Fibroblast of pulmonary artery (primary cell): ENCODE measurements at regions not wholly inside any gene's neighbourhood (a gene's known extent, or its start where the extent isn't known, plus 50 kb on each side); places are given as distances from the start of the nearest gene placed in this dataset.

ENCODE experiments used
- DNase-seq: peaks from one replicate; pipeline ENCODE4 v3.0.0-alpha.2; 2010; ENCODE audit warnings: low read depth
- H3K4me3 ChIP-seq: replicated peaks from 2 replicates; pipeline ENCODE4 v1.5.1; 2011; ENCODE audit warnings: low read depth, mild to moderate bottlenecking, control low read depth, low read length, moderate library complexity
- TF ChIP-seq, protein P1 (sequence below): IDR thresholded peaks from 2 replicates; pipeline ENCODE4 v1.5.1; 2011; ENCODE audit warnings: mild to moderate bottlenecking, control low read depth, low read length, inconsistent platforms; ENCODE audit errors: missing control alignments

GRCh38 chr12:40581889-40582288 is 110.3 kb upstream of the CNTN1 start:
- no peak for DNase-seq
- H3K4me3 ChIP-seq = no peak overlapping the region
- TF ChIP-seq, protein P1, sequence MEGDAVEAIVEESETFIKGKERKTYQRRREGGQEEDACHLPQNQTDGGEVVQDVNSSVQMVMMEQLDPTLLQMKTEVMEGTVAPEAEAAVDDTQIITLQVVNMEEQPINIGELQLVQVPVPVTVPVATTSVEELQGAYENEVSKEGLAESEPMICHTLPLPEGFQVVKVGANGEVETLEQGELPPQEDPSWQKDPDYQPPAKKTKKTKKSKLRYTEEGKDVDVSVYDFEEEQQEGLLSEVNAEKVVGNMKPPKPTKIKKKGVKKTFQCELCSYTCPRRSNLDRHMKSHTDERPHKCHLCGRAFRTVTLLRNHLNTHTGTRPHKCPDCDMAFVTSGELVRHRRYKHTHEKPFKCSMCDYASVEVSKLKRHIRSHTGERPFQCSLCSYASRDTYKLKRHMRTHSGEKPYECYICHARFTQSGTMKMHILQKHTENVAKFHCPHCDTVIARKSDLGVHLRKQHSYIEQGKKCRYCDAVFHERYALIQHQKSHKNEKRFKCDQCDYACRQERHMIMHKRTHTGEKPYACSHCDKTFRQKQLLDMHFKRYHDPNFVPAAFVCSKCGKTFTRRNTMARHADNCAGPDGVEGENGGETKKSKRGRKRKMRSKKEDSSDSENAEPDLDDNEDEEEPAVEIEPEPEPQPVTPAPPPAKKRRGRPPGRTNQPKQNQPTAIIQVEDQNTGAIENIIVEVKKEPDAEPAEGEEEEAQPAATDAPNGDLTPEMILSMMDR = no peak

DNA sequence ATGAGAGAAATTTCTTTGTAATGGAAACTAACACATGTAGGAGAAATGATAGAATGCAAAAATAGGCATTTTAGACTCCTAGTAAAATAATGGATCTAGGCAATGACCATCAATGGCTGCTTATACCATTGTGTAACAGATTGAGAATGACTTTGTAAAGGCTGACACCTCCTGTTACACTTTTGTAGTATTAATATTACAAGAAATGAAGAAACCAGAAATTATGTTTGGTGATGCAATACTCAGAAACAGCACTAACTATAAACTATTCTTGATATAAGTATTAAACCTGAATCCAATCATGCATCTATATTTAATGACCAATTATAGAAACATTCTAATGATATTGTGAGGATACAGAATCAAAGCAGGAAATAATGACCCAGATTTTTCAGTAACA is 108.5 kb upstream of the CNTN1 start:
- TF ChIP-seq, protein P1 = no peak
- no peak for DNase-seq
- no peak overlapping the region for H3K4me3 ChIP-seq

DNA sequence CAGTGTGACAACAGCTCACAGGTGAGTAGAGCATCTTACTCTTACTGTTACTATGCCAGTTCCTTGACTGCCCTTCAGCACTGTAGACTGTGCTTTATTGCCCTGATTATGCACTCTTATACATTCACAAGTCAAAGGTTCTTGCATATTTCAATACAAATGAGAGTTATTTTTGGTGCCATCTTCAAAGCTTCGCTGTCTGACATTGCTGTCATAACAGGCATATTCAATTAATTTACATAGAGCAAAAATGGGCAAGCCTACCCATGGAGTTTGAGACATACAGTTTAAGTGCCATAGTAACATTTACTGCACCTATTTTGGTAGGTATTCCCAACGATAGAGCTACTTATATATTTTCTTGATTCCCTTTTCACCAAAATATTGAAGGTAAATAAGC is 107.5 kb upstream of the CNTN1 start:
- TF ChIP-seq, protein P1 = no peak
- H3K4me3 ChIP-seq = no peak overlapping the region
- DNase-seq = no peak

- H3K4me3 ChIP-seq = no peak overlapping the region
- TF ChIP-seq, protein P1 = no peak
- DNase-seq = no peak
These were observed 105.4 kb upstream of the CNTN1 start for GRCh38 chr12:40586823-40587222.

GRCh38 chr12:40587421-40587820 is 104.8 kb upstream of the CNTN1 start:
- DNase-seq = no peak
- no peak overlapping the region for H3K4me3 ChIP-seq
- TF ChIP-seq, protein P1 = no peak

- TF ChIP-seq, protein P1 = no peak
- no peak overlapping the region for H3K4me3 ChIP-seq
- no peak for DNase-seq
These were observed 104.3 kb upstream of the CNTN1 start for GRCh38 chr12:40587970-40588369.

DNA sequence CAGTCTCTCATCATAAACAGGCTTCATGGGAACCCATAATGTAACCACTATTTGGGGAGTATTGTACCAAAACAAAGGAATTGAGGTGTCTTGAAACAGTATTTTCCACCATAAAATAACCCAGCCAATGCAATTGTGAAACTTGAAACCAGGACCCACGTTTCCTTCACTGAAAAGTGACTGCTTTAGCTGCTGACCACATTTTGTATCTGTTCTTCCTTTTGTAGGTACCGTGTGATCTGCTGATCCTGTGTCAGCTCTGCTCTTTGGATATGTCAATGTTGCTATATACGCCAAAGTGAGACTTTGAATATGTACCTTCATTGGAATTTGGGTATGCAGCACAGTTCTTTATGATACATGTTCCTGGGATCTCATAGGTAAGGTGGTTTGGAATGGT is 95.1 kb upstream of the CNTN1 start:
- H3K4me3 ChIP-seq = no peak overlapping the region
- TF ChIP-seq, protein P1 = no peak
- no peak for DNase-seq
